T-helper 2 cell treated with Interferon-gamma antibody and Interleukin-4, amounts not matched to agents 100 ng/mL and 5 ng/mL, for 36 hours (primary cell): ENCODE measurements at regions not wholly inside any gene's neighbourhood (a gene's known extent, or its start where the extent isn't known, plus 50 kb on each side); places are given as distances from the start of the nearest gene placed in this dataset.

Experiments used
- intact Hi-C: fragments of 100-400 bp; cut with micrococcal nuclease; formaldehyde crosslinking; loops from one replicate; pipeline ENCODE4 v1.15.1; 2023

DNA sequence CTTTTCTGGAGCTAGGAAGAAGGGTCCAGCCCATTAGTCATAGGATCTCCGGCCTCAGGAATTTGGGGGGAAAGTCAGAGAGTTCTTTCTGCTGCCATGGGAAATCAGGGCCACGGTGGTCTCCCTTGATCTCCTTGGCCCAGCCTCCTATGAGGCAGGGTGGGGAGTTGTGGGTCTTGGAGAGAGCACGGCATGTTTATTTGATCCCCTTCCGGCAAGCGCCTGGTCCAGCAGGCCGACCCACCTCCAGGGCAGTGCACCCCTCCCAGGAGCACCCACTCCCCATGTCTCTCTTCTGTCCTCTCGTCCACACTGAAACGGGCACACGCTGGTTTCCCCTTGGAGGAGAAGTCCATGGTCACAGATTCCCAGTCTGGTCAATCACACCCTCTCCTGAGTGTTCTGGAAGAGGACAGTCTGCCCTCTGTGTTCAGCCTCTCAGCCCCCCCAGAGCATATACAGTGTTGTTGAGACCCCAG, 464.6 kb upstream of the HS6ST1 start:
- intact Hi-C loops: no loop called here

DNA sequence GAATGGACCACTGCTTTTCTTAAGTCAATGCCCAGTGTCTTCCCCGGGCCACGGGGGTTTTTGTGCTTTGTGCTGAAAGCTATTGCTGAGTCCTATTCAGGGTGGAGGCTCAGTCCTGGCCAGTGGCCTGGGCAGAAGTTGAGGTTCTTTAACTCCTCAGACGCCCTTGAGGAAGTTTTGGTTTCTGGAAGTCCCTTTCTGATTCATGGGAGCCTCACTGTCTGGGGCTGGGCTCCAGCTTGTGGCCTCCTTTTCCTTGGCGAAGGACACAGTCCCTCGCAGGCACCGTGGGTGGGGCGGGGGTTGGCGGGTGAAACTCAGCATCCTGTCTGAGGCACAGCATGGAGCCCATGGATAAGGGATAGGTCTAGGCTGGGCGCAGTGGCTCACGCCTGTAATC, 465.2 kb upstream of the HS6ST1 start:
- intact Hi-C loops: no loop called here

DNA sequence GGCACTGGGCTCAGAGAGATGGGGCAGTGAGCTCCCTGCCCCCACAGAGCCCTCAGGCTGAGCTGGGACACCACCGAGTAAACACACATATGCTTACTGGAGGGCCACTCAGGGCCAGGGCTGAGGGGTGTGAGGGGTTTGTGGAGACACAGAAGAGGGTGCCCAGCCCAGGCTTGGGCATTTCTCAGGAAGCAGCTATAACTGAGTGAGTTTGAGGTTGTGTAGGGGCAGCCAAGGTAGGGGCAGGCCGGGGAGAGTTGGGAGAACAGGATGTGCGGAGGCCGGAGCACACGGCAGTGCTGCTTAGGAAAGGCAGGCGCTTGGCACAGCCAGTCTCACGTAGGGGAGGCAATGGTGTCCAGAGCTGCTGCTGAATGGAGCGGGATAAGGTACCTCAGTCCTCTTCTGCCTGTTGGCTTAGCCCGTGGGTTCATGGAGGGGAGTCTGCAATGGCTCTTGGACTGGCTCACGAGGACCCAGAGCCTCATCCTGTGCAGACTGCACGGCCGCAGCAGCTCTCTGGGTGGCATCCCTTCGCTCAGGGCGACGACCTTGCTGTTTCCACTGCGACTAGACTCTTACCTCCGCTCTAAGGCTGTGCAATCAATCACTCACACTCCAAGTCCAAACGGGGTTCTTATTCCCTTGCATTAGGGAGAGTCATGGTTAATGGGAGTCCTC, 466.1 kb upstream of the HS6ST1 start:
- intact Hi-C loops: no loop called here

DNA sequence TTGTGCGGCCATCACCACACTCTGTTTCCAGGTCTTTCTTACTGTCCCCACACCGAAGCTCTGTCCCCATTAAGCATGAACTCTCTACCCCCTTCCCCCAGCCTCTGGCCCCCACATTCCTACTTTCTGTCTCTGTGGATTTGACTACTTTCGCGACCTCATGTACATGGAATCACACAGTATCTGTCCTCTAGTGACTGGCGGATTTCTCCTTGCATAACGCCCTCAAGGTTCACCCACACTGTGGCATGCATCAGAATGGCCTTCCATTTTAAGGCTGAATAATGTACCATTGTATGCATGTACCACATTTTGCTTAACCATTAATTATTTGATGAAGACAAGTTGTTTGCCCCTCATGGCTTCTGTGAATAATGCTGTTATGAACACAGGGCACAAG, 467.6 kb upstream of the HS6ST1 start:
- intact Hi-C loops: no loop called here

DNA sequence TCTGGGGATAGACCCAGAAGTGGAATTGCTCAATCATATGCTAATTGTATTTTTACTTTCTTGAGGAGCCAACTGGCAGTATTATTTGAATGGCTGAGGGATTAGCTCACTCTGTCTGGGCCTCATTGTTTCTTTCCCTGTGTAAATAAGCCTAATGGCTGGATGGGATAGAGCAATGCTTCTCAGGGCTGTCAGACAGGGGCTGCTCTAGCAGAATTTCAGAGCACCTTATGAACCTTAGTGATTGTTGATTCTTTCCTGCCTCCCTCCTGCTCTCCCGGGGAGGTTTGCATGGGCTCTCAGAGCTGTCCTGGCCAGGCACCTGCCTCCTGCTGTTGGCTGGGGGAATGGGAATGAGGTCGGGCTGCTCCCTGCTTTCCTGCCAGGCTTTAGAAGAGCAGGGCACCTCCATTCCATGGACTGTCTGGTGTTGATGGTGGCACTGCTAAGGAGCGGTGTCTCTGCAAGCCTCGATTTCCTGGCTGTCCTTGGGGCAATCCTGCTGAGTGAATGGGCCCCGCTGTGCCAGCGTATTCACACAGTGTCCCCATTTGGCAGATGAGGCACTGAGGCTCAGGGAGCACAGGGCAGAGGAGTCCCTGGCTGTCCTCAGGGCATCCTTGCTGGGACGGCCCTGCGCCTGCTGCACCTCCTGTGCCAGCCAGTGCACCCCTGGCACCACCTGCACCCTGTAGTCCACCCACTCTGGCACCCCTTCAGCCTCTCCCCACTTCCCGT, 468.2 kb upstream of the HS6ST1 start:
- intact Hi-C loops: no loop called here

DNA sequence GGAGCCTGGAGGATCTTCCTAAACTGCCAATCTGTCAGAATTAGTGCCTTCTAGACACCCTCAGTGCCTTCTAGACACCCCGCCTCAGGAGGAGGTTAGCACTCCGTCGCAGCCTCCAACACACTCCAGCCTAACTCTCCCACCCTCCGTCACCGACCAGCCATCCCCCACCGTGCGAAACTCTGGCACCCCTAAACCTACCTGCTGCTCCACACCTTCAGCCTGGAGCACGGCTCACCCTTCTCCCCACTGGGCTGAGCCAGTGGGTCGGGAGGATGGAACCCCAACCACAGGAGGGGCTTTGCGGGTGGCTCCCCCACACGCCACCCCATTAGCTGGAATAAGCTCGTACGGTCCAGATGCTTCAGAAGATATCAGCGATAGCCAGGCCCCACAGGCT, 468.9 kb upstream of the HS6ST1 start:
- intact Hi-C loops: no loop called here

DNA sequence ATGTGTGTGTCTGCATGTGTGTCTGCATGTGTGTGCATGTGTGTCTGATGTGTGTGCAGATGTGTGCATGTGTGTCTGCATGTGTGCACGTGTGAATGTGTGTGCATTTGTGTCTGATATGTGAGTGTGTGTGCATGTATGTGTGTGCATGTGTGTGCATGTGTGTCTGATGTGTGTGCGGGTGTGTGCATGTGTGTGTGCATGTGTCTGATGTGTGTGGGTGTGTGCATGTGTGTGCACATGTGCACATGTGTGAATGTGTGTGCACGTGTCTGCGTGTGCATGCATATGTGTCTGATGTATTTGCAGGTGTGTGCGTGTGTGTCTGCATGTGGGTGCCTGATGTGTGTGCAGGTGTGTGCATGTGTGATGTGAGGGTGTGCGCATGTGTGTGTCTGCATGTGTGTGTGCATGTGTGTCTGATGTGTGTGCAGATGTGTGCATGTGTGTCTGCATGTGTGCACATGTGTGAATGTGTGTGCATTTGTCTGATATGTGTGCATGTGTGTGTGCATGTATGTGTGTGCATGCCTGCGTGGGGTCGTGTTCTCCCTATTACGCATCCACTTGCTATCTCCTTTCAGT, 470.1 kb upstream of the HS6ST1 start:
- intact Hi-C loops: no loop called here

DNA sequence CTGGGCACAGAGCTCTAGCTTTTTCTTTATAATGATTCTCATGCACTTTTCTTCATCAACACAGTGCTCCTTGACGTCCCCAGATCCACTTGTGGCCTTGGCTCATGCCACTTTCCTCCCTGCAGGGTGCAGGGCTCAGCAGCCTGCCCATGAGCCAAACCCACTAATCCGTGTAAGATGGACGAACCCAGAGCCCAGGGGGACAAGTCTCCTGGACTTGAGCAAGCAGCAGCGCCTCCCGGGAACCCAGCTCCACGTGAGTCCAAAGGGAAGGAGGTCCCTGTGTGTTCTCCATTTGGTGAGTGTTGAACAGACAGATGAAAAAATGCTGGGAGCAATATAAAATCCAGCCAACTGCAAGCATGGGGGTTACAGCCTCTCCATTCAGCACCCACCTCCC, 470.6 kb upstream of the HS6ST1 start:
- intact Hi-C loops: no loop called here

DNA sequence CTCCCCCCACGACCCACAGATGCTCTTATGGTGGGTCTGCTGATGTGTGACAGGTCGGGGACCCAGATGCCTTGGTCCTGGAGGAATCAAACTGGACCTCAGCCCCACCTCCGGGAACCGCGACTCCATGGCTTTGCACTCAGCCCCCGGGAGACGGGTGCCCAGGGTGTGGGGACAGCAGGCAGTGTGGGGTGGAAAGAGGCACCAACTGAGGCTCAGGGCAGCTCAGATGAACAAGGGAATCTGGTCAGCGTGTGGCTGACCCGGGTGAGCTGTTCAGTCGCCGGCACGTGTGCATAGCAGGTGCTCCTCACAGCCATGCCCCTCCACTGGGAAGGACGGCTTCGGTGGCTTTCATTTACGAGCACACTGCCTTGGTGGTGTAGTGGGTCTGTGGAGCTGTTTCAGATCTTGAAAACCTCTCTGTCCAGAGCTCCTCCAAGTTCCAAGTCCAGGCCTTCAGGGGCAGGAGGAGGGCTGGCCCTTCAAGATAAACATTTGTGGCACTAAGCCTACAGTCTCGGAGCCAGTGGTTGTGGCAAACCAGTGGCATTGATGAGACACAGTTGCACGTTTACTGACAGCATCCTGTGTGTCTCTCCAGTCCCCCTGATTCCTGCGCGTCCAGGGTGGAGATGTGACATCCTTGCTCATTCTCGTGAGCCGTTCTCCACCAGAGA, 471.2 kb upstream of the HS6ST1 start:
- intact Hi-C loops: no loop called here

DNA sequence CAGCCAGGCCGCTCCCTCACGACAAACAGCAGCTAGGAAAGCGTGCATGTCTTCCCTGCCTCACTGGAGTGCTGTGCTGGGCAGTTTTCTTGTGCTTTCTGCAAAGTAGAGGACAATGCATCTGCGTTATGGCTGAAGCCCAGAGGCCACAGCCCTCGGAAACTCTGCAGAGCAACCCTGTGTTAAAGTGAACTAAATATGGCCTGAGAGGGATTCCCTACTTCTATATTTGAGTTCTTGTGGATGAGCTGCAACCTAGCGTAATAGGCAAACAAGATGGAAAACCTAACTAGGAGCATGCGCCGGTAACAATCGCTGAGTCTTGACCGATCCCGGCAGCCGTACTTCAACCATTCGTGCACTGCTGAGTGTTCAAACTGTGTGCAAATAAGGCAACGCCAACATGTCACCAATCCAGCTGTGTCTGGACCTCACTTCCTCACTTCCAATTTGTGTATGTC, 471.9 kb upstream of the HS6ST1 start:
- intact Hi-C loops: no loop called here

DNA sequence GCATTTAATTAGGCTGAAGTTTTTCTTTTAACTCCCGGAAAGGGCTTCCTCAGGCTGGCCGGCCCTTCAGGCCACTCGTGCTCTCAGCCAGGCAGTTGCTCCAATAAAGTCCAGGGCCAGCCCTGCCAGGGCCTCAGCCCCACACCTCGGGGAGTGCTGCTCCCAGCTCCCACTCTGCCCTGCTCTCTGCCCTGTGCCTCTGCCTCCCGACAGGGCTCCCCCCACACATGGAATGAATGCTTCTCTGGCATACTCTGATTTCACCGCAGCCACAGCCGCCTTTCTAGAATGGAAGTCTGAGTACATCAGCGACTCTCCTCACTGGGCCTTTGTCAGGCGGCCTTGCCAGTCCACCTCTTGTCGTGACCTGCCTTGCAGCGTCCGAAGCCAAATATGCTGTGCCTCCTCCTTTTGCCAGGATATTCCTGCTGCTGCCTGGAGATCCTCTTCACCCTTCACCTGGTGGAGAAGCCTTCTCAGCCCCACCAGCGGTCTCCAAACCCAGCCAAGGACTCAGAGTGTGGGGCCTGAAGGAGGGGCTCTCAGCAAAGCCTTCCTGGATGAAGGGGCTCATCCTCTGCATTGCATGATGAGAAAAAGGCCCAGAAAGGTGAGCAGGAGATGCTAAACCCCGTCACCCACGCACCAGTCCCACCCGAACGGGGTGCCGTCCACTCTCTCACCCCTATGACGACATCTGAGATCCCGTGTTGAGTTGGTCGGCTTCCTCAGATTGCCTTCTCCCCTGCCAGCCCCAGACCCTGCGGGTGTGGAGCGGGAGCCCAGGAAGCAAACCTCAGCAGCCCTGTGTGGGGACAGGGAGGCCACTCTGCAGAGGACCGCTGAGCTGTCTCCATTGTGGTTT, 472.7 kb upstream of the HS6ST1 start:
- intact Hi-C loops: no loop called here

DNA sequence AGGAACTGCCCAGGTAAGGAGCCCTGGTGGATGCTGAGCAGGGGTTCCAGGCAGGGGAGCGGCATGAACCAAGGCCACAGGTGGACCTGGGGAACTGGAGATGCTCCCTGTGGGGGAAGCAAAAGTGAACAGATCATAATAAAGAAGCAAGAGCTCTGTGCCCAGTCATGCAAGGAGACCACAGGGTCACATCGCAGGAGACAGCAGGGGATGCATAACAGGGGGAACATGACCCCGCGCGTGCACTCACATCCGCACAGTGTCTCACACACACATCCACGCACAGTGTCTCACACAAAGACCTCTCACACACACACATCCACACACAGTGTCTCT, 473.3 kb upstream of the HS6ST1 start:
- intact Hi-C loops: no loop called here

DNA sequence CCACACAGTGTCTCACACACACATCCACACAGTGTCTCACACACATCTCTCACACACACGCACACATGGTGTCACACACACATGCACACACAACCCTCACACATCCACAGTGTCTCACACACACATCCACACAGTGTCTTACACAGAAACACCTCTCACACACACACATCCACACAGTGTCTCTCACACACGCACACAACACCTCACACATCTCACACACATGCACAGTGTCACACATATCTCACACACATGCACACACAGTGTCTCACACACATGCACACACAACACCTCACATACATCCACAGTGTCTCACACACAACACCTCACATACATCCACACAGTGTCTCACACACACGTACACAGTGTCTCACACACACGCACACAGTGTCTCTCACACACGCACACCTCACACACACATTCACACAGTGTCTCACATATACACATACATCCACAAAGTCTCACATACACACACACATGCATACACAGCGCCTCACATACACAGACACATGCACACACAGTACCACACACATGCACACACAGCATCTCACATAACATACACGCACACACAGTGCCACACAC, 473.9 kb upstream of the HS6ST1 start:
- intact Hi-C loops: no loop called here

DNA sequence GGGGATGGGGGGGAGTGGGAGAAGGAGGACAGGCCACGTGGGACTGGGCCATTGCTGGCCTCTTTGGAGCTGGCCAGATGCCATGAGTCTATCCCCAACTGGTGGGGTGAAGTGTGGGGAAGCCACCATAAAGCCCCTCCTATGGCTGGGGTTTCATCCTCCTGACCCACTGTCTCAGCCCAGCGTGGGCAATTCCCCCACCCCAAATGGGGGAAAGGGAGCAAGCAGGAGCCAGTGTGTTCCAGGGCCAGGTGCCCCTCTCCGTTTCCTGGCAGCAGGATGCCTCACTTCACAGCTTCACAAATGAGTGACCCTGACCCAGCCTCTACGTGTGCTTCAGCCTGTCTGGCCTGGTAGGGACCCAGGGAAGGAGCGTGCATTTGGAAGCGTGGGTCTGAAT, 474.7 kb upstream of the HS6ST1 start:
- intact Hi-C loops: no loop called here

DNA sequence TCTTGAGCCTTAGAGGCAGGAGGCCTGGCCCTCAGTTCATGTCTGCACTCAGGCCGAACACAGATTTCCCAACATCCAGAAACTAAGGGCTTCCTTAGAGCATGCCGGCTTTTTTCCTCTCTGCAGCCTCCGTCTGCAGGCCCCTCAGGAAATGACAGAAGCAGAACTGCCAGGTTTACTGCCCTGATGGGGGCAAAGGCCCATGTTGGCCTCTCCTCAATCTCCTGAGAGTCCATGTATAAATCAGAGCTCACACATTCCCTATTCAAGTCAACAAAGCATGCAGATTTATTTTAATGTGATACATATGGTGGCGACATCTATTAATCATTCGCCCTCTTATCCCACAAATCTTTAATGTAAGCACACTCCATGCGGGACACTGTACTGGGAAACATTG, 475.6 kb upstream of the HS6ST1 start:
- intact Hi-C loops: no loop called here

DNA sequence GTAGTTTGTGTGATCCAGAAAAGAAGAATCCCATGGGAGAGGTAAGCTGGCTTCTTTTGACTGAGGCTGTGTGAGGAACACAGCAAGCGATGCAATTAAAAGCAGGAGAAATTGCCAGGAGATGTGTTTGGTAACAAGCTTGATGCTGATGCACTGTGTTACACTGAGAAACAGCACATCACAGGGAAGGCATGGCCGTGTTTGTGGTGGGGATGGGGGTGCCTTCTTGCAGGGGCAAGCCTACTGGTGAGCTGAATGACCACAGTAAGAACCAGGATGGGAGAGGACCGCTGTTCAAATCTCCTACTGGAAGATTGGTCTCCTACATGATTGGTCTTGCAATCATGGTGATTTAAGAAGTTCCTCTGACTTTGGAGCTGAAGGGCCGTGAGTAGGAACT, 477.7 kb upstream of the HS6ST1 start:
- intact Hi-C loops: no loop called here

DNA sequence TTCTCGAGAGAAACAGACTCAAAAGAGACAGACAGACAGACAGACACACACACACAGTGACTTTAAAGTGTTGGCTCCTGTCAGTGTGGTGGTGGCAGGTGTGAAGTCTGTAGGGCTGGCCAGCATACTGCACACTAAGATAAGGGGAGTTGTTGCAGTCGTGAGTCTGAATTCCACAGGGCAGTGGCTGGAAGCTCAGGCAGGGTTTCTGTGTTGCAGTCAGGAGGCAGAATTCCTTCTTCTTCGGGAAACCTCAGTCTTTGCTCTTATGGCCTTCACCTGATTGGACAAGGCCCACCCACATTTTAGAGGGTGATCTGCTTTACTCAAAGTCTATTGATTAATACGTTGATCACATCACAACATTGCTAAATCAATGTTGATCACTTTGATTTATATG, 478.4 kb upstream of the HS6ST1 start:
- intact Hi-C loops: no loop called here

DNA sequence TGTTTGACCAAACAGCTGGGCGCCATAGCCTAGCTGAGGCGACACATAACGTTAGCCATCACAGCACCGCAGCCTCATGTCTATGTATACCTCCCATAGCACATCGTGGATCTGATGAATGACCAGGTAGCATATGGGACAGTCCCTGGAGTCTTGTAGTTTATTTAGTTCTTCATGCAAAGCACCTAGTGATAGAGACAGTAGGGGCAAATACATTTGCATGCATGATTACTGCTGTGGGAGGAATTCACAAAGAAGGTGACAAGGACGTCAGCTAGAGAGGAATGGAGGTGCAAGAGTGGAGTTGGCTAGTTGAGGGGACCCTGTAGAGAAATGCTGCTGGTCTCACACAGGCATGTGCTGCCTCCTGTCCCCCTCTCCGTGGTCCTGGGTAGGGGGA, 478.9 kb upstream of the HS6ST1 start:
- intact Hi-C loops: no loop called here

DNA sequence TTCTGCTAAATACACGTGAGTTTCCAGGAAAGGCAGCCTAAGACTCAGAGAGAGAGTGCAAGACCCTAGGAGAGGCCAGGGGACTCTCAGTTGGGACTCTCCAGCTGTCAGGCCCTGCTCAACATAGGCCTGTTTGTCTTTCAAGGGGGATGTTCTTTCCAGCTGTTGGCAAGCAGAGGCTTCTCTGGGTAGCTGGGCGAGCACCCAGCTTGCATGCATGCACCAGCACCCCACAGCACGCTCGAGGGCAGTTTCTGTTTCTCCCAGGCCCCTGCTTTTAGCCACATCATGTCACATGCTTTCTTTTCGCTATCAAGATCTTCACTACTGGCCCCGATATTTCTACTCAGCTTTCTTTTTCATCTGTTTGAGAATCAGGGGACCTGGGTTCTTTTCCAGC, 479.3 kb upstream of the HS6ST1 start:
- intact Hi-C loops: no loop called here

DNA sequence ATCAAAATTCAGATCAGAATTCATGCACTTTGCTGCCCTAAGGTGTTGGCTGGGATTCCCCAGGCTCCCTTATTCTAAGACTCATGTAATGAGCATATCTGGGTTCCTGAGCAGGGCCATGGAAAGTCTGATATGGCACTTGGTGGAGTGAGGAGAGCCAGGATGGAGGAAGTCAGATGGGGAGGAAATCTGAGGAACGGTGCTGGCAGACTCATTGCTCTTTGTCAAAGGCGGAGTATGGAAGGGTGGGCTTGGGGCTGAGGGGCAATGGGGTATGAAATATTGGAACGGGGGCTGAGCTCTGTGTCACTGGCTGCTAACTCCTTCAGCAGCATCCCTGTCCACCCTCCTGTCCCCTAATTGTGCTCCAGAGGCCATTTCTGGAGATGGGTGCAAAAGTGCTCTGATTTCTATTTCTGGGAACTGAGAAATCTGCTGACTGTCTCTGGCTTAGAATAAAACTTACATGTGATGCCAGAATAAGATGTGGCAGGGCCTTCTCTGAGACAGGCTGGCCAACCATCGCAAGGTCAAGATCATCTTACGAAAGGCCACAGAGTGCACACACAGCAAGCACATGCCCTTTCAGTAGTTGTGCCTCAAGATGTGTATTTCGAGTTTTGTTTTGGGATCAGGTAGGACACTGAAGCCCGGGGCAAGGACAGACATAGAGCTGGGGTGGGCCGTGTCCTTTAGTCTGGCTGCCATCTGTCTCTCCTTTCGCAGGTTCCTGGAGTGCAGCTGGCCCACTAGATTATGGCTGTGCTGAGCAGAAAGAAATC, 480.0 kb upstream of the HS6ST1 start:
- intact Hi-C loops: no loop called here
